NT2/D1 (cell line): ENCODE measurements at regions not wholly inside any gene's neighbourhood (a gene's known extent, or its start where the extent isn't known, plus 50 kb on each side); places are given as distances from the start of the nearest gene placed in this dataset.

Experiments
- DNase-seq: peaks from one replicate; pipeline ENCODE4 v3.0.0-alpha.2; 2011; ENCODE audit warnings: low read depth, low spot score
- H3K27me3 ChIP-seq: 2 replicates; pipeline ENCODE4 v1.6.0; 2011; ENCODE audit warnings: mild to moderate bottlenecking; ENCODE audit not compliant: insufficient read length, insufficient read depth
- H3K36me3 ChIP-seq: 2 replicates; pipeline ENCODE4 v1.6.1; 2011; ENCODE audit warnings: mild to moderate bottlenecking, low read length, mixed read lengths; ENCODE audit not compliant: insufficient read depth, insufficient read length
- H3K4me1 ChIP-seq: 2 replicates; pipeline ENCODE4 v1.5.1; 2011; ENCODE audit not compliant: insufficient read depth, insufficient read length
- H3K4me3 ChIP-seq: 2 replicates; pipeline ENCODE4 v1.5.1; 2011; ENCODE audit warnings: low read depth; ENCODE audit not compliant: insufficient read length
- H3K9ac ChIP-seq: 2 replicates; pipeline ENCODE4 v1.6.0; 2011; ENCODE audit warnings: low read depth; ENCODE audit not compliant: insufficient read length
- H3K9me3 ChIP-seq: 2 replicates; pipeline ENCODE4 v1.5.1; 2011; ENCODE audit warnings: mild to moderate bottlenecking, low read length; ENCODE audit not compliant: insufficient read depth
- SUZ12 ChIP-seq: IDR thresholded peaks from 2 replicates; pipeline ENCODE4 v1.6.1; 2011; ENCODE audit not compliant: insufficient read length, insufficient read depth; ENCODE audit errors: extremely low read depth
- YY1 ChIP-seq: IDR thresholded peaks from 2 replicates; pipeline ENCODE4 v1.6.1; 2011; ENCODE audit not compliant: insufficient read length, insufficient read depth
- ZNF274 ChIP-seq: IDR thresholded peaks from 2 replicates; pipeline ENCODE4 v1.6.1; 2011; ENCODE audit warnings: mild to moderate bottlenecking, low read depth, low read length

DNA sequence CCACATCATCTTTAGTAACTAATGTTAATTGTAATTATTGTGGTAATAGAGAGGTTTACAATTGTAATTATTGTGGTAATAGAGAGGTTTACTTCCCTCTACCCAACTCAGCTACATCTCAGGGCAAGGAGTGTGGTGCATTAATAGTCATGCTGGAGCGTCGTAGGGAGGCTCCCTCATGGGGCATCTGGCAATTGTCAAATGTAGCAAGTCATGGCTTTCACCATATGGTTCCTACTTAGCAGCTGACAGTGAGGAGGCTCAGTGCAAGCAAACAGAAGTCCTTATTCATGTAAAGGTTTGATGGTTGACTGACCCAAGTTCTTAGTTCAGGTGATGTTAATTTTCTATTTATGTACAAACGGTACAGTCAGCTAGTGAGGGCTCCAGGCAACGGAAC, 1012.0 kb downstream of the FLRT2 start:
- no peak for DNase-seq
- H3K4me3 ChIP-seq, result no peak overlapping the region
- TF ChIP-seq YY1 (no peak), ZNF274 (no peak), SUZ12 (no peak)

DNA sequence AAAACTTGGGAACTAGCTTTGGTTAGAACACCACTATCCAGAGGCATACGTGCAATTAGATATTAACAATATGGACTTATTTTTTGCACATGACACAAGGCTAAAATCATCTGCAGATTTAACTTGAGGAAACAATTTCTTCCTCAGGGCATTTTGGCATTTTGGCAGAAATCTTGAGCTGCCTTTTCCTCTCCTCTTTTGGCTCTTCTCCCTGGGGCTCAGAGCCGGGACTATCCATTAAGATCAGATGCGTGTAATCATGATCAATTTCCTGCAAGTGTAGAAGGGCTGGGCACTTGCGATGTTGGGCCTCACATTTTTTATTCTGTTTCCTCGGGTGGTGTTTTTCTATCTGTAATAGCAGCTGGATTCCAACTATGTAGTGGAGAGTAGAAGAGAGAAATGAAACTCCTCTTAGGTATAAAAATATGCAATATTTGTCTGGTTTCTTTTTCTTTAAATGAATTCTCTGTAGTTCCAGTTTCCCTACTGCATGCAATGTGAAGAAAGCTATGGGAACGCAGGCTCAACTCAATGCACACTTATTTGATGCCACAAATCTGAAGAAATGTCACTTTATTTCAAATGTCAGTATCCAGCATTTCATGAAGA, 1010.8 kb downstream of the FLRT2 start:
- H3K4me1 ChIP-seq, result no peaks in the 10 kb centered on the region
- no peak overlapping the region for H3K4me3 ChIP-seq
- H3K9me3 ChIP-seq, result no peaks in the 10 kb centered on the region
- DNase-seq, result no peak
- H3K27me3 ChIP-seq, result no peaks in the 10 kb centered on the region
- no peaks in the 10 kb centered on the region for H3K36me3 ChIP-seq
- no peak overlapping the region for H3K9ac ChIP-seq
- TF ChIP-seq ZNF274 (no peak), SUZ12 (no peak), YY1 (no peak)

More for the DNA sequence above, 1012.0 kb downstream of the FLRT2 start:
- Histone ChIP-seq H3K27me3 (no peaks in the 10 kb centered on the region), H3K9me3 (no peaks in the 10 kb centered on the region), H3K4me1 (no peaks in the 10 kb centered on the region), H3K9ac (no peak overlapping the region), H3K36me3 (no peaks in the 10 kb centered on the region)

- Histone ChIP-seq H3K9me3 (no peaks in the 10 kb centered on the region), H3K36me3 (no peaks in the 10 kb centered on the region), H3K4me1 (no peaks in the 10 kb centered on the region), H3K27me3 (no peaks in the 10 kb centered on the region), H3K4me3 (no peak overlapping the region), H3K9ac (no peak overlapping the region)
- no peak for DNase-seq
- TF ChIP-seq SUZ12, result no peak
- TF ChIP-seq YY1, result no peak
- no peak for TF ChIP-seq ZNF274
These were observed 1009.6 kb downstream of the FLRT2 start for GRCh38 chr14:86539361-86540070.

- Histone ChIP-seq H3K27me3 (no peaks in the 10 kb centered on the region), H3K4me1 (no peaks in the 10 kb centered on the region), H3K4me3 (no peak overlapping the region), H3K9me3 (no peaks in the 10 kb centered on the region), H3K9ac (no peak overlapping the region), H3K36me3 (no peaks in the 10 kb centered on the region)
- TF ChIP-seq ZNF274 (no peak), SUZ12 (no peak), YY1 (no peak)
- no peak for DNase-seq
These were observed 1003.9 kb downstream of the FLRT2 start for GRCh38 chr14:86533834-86534233.

DNA sequence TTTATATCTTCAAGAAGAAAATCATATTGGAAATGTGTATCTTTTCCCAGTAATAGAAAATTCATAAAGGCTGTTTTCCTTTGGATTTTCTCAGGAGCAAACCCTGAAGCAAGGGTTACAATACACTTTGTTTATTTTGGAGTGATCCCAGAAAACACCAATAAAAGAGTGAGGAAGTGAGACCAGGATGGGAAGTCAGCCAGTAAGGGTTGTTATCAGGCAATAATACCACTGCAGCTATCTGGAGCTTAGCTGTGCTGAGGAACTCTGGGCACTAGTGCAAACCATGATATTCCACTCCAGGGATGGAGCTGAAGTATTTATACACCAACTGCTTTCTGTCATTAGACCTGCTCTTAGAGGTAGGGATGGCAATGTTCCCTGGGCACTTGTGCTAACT, 1002.3 kb downstream of the FLRT2 start:
- TF ChIP-seq SUZ12 (no peak), YY1 (no peak), ZNF274 (no peak)
- Histone ChIP-seq H3K4me1 (no peaks in the 10 kb centered on the region), H3K9ac (no peak overlapping the region), H3K36me3 (no peaks in the 10 kb centered on the region), H3K4me3 (no peak overlapping the region), H3K27me3 (no peaks in the 10 kb centered on the region), H3K9me3 (no peaks in the 10 kb centered on the region)
- no peak for DNase-seq

DNA sequence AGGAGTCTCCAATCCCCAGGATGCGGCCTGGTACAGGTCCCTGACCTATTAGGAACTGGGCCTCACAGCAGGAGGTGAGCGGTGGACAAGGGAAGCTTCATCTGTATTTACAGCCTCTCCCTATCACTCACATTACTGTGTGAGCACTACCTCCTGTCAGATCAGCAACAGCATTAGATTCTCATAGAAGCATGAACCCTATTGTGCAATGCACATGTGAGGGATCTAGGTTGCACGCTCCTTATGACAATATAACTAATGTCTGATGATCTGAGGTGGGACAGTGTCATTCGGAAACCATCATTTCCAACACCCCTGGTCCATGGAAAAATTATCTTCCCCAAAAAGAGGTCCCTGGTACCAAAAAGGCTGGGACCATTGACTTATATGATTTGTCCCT, 1000.5 kb downstream of the FLRT2 start:
- Histone ChIP-seq H3K9me3 (no peaks in the 10 kb centered on the region), H3K4me3 (no peak overlapping the region), H3K9ac (no peak overlapping the region), H3K36me3 (no peaks in the 10 kb centered on the region), H3K27me3 (no peaks in the 10 kb centered on the region), H3K4me1 (no peaks in the 10 kb centered on the region)
- DNase-seq, result no peak
- TF ChIP-seq ZNF274 (no peak), SUZ12 (no peak), YY1 (no peak)

GRCh38 chr14:86527312-86527711, 997.4 kb downstream of the FLRT2 start:
- DNase-seq, result no peak
- Histone ChIP-seq H3K27me3 (no peaks in the 10 kb centered on the region), H3K9ac (no peak overlapping the region), H3K4me3 (no peak overlapping the region), H3K4me1 (no peaks in the 10 kb centered on the region), H3K36me3 (no peaks in the 10 kb centered on the region), H3K9me3 (no peaks in the 10 kb centered on the region)
- TF ChIP-seq SUZ12 (no peak), YY1 (no peak), ZNF274 (no peak)
